Loucy (cell line): ENCODE measurements at regions not wholly inside any gene's neighbourhood (a gene's known extent, or its start where the extent isn't known, plus 50 kb on each side); places are given as distances from the start of the nearest gene placed in this dataset.
"Not testable (repeated sequence)": the region's sequence is repeated elsewhere in the genome, so short reads cannot be mapped to it uniquely, and the experiment has no call there.

ENCODE experiments used
- H2AFZ ChIP-seq: fragments of 200-600 bp; sonication (generic); 2 replicates; pipeline ENCODE4 v1.6.0; 2016; ENCODE audit warnings: antibody characterized with exemption, mild to moderate bottlenecking, low read length, moderate library complexity
- H3F3A ChIP-seq: fragments of 200-600 bp; 2 replicates; pipeline ENCODE4 v1.6.0; 2016; ENCODE audit warnings: antibody characterized with exemption, low read depth, mild to moderate bottlenecking
- H3K27me3 ChIP-seq: fragments of 200-600 bp; sonication (generic); 2 replicates; pipeline ENCODE4 v1.6.1; 2014; ENCODE audit warnings: low read length, mild to moderate bottlenecking; ENCODE audit not compliant: insufficient read depth, poor library complexity, severe bottlenecking
- H3K36me3 ChIP-seq: fragments of 200-600 bp; sonication (generic); 2 replicates; pipeline ENCODE4 v1.6.1; 2016; ENCODE audit warnings: low read length; ENCODE audit not compliant: insufficient read depth
- H3K4me1 ChIP-seq: fragments of 200-600 bp; sonication (generic); 2 replicates; pipeline ENCODE4 v1.5.1; 2014; ENCODE audit warnings: low read length, mild to moderate bottlenecking; ENCODE audit not compliant: insufficient read depth, poor library complexity, severe bottlenecking
- H3K4me2 ChIP-seq: fragments of 200-600 bp; sonication (generic); 2 replicates; pipeline ENCODE4 v1.6.0; 2014; ENCODE audit warnings: antibody characterized with exemption, low read length, low read depth, mild to moderate bottlenecking; ENCODE audit not compliant: poor library complexity, severe bottlenecking
- H3K4me3 ChIP-seq: fragments of 200-600 bp; sonication (generic); 2 replicates; pipeline ENCODE4 v1.5.1; 2014; ENCODE audit warnings: low read length, mild to moderate bottlenecking, mixed read lengths; ENCODE audit not compliant: poor library complexity, severe bottlenecking
- H3K79me2 ChIP-seq: fragments of 200-600 bp; sonication (generic); 2 replicates; pipeline ENCODE4 v1.6.1; 2014; ENCODE audit warnings: low read length; ENCODE audit not compliant: insufficient read depth
- H3K9ac ChIP-seq: fragments of 200-600 bp; sonication (generic); 2 replicates; pipeline ENCODE4 v1.6.0; 2014; ENCODE audit warnings: mild to moderate bottlenecking, low read depth, low read length, moderate library complexity; ENCODE audit not compliant: poor library complexity, severe bottlenecking
- H3K9me2 ChIP-seq: fragments of 200-600 bp; sonication (generic); replicated peaks from 2 replicates; pipeline ENCODE4 v1.6.1; 2016; ENCODE audit warnings: low read depth, low read length, mixed read lengths
- H3K9me3 ChIP-seq: fragments of 200-600 bp; sonication (generic); 2 replicates; pipeline ENCODE4 v1.6.1; 2014; ENCODE audit warnings: mild to moderate bottlenecking, antibody characterized with exemption, low read length, low read depth; ENCODE audit not compliant: insufficient read depth
- H4K20me1 ChIP-seq: fragments of 200-600 bp; sonication (generic); 2 replicates; pipeline ENCODE4 v1.6.0; 2014; ENCODE audit warnings: antibody characterized with exemption, low read length, mild to moderate bottlenecking; ENCODE audit not compliant: insufficient read depth, poor library complexity, severe bottlenecking
- CTCF ChIP-seq: fragments of 200-600 bp; sonication (generic); conservative IDR thresholded peaks from 2 replicates; pipeline ENCODE4 v1.5.1; 2014; ENCODE audit warnings: mild to moderate bottlenecking, antibody characterized with exemption, low read length
- EZH2phosphoT487 ChIP-seq: fragments of 200-600 bp; IDR thresholded peaks from 2 replicates; pipeline ENCODE4 v1.6.1; 2018; ENCODE audit warnings: antibody characterized with exemption, mild to moderate bottlenecking, moderate library complexity, borderline replicate concordance

- no peaks in the 10 kb centered on the region for H3K9me3 ChIP-seq
- H3K4me1 ChIP-seq: no peaks in the 10 kb centered on the region
- H4K20me1 ChIP-seq: no peaks in the 10 kb centered on the region
- no peaks in the 10 kb centered on the region for H3F3A ChIP-seq
- TF ChIP-seq EZH2phosphoT487 (no peak), CTCF (no peak)
- H3K36me3 ChIP-seq: no peaks in the 10 kb centered on the region
- no peaks in the 10 kb centered on the region for H3K27me3 ChIP-seq
- no peak overlapping the region for H3K4me3 ChIP-seq
- no peak overlapping the region for H3K4me2 ChIP-seq
- no peak overlapping the region for H3K9ac ChIP-seq
- H3K9me2 ChIP-seq: no peaks in the 10 kb centered on the region
- no peak overlapping the region for H2AFZ ChIP-seq
- no peaks in the 10 kb centered on the region for H3K79me2 ChIP-seq
These were observed 256.7 kb upstream of the CNR1 start for GRCh38 chr6:88422831-88423230.

GRCh38 chr6:88420967-88421488 lies 254.9 kb upstream of the CNR1 start:
- not testable (repeated sequence) for H3K9ac ChIP-seq, H4K20me1 ChIP-seq, H3K4me3 ChIP-seq, H3K79me2 ChIP-seq, H3K9me3 ChIP-seq, H3F3A ChIP-seq, H3K9me2 ChIP-seq, H3K36me3 ChIP-seq, H3K4me2 ChIP-seq, H2AFZ ChIP-seq, H3K27me3 ChIP-seq, H3K4me1 ChIP-seq

- not testable (repeated sequence) for H3K79me2 ChIP-seq, H3K36me3 ChIP-seq, H2AFZ ChIP-seq, H3K4me1 ChIP-seq, H3K9ac ChIP-seq, H3K4me2 ChIP-seq, H4K20me1 ChIP-seq, H3K9me2 ChIP-seq, H3K4me3 ChIP-seq, H3F3A ChIP-seq, H3K9me3 ChIP-seq, H3K27me3 ChIP-seq
These were observed 253.0 kb upstream of the CNR1 start for GRCh38 chr6:88418921-88419810.

GRCh38 chr6:88417361-88417760 lies 251.2 kb upstream of the CNR1 start:
- H3K9ac ChIP-seq, H3K4me1 ChIP-seq, H3K27me3 ChIP-seq, H3F3A ChIP-seq, H3K36me3 ChIP-seq, H4K20me1 ChIP-seq, H3K4me3 ChIP-seq, H3K9me2 ChIP-seq, H3K9me3 ChIP-seq, H2AFZ ChIP-seq, H3K4me2 ChIP-seq, H3K79me2 ChIP-seq: not testable (repeated sequence)
